Trophoblast cell (in vitro differentiated cells and primary cell): ENCODE measurements at regions not wholly inside any gene's neighbourhood (a gene's known extent, or its start where the extent isn't known, plus 50 kb on each side); places are given as distances from the start of the nearest gene placed in this dataset.

ENCODE experiments used
- DNase-seq, 2 donors: peaks; one replicate each; pipeline ENCODE4 v3.0.0-alpha.2; 2016
- H2AFZ ChIP-seq: 2 replicates; pipeline ENCODE4 v1.6.1; 2013; ENCODE audit warnings: low read length, moderate library complexity, mild to moderate bottlenecking; ENCODE audit not compliant: insufficient read depth, poor library complexity
- H2AK5ac ChIP-seq: 2 replicates; pipeline ENCODE4 v1.6.1; 2013; ENCODE audit warnings: mild to moderate bottlenecking, low read length
- H2BK120ac ChIP-seq: 2 replicates; pipeline ENCODE4 v1.6.1; 2013; ENCODE audit warnings: low read length, mild to moderate bottlenecking, moderate library complexity; ENCODE audit not compliant: insufficient read depth, poor library complexity
- H2BK12ac ChIP-seq: 2 replicates; pipeline ENCODE4 v1.6.1; 2013; ENCODE audit warnings: mild to moderate bottlenecking, low read length, moderate library complexity
- H2BK5ac ChIP-seq: 2 replicates; pipeline ENCODE4 v1.6.1; 2013; ENCODE audit warnings: low read length, low read depth, moderate library complexity, mild to moderate bottlenecking; ENCODE audit not compliant: poor library complexity
- H3K14ac ChIP-seq: 2 replicates; pipeline ENCODE4 v1.6.1; 2013; ENCODE audit warnings: mild to moderate bottlenecking, low read length
- H3K18ac ChIP-seq: 2 replicates; pipeline ENCODE4 v1.6.1; 2013; ENCODE audit warnings: mild to moderate bottlenecking, low read length
- H3K23ac ChIP-seq: 2 replicates; pipeline ENCODE4 v1.6.1; 2013; ENCODE audit warnings: low read length
- H3K27ac ChIP-seq: 2 replicates; pipeline ENCODE4 v1.5.1; 2013; ENCODE audit warnings: low read depth, mild to moderate bottlenecking, inconsistent platforms, low read length, moderate library complexity
- H3K27me3 ChIP-seq: 2 replicates; pipeline ENCODE4 v1.6.1; 2013; ENCODE audit warnings: inconsistent platforms, mild to moderate bottlenecking, low read length, moderate library complexity; ENCODE audit not compliant: insufficient read depth
- H3K36me3 ChIP-seq, 2 experiments: 1 replicate in 1 of 2; 2 replicates in 1 of 2; pipeline ENCODE4 v1.6.1; 2013; ENCODE audit warnings: low read length in 2 of 2, mild to moderate bottlenecking in 2 of 2, moderate library complexity in 1 of 2; ENCODE audit not compliant: insufficient read depth in 2 of 2, control insufficient read depth in 1 of 2
- H3K4ac ChIP-seq: 2 replicates; pipeline ENCODE4 v1.6.1; 2013; ENCODE audit warnings: low read depth, mild to moderate bottlenecking, low read length, moderate library complexity
- H3K4me1 ChIP-seq, 2 experiments: 1 replicate in 1 of 2; 2 replicates in 1 of 2; pipeline ENCODE4 v1.6.1; 2013; ENCODE audit warnings: low read length in 2 of 2, mild to moderate bottlenecking in 2 of 2, moderate library complexity in 1 of 2; ENCODE audit not compliant: insufficient read depth in 2 of 2, control insufficient read depth in 1 of 2
- H3K4me2 ChIP-seq: 2 replicates; pipeline ENCODE4 v1.6.1; 2013; ENCODE audit warnings: inconsistent platforms, mild to moderate bottlenecking, low read length, moderate library complexity
- H3K4me3 ChIP-seq: 2 replicates; pipeline ENCODE4 v1.5.1; 2013; ENCODE audit warnings: mild to moderate bottlenecking, low read depth, low read length, inconsistent platforms
- H3K79me1 ChIP-seq: one replicate; pipeline ENCODE4 v1.6.1; 2013; ENCODE audit warnings: low read length
- H3K79me2 ChIP-seq: 2 replicates; pipeline ENCODE4 v1.6.1; 2013; ENCODE audit warnings: low read length, mild to moderate bottlenecking; ENCODE audit not compliant: control insufficient read depth, insufficient read depth, poor library complexity
- H3K9ac ChIP-seq: 2 replicates; pipeline ENCODE4 v1.6.1; 2013; ENCODE audit warnings: mild to moderate bottlenecking, low read length
- H3K9me3 ChIP-seq: 2 replicates; pipeline ENCODE4 v1.6.1; 2013; ENCODE audit warnings: low read depth, mild to moderate bottlenecking, control low read depth, inconsistent platforms, low read length; ENCODE audit not compliant: insufficient read depth
- H4K12ac ChIP-seq: 2 replicates; pipeline ENCODE4 v1.6.1; 2013; ENCODE audit warnings: low read depth, mild to moderate bottlenecking, low read length, moderate library complexity
- H4K8ac ChIP-seq: 2 replicates; pipeline ENCODE4 v1.6.1; 2013; ENCODE audit warnings: low read depth, mild to moderate bottlenecking, low read length, moderate library complexity
- H4K91ac ChIP-seq: one replicate; pipeline ENCODE4 v1.6.1; 2013; ENCODE audit warnings: low read depth, mild to moderate bottlenecking, low read length, moderate library complexity
- WGBS: extraction: QIAGEN DNeasy Blood & Tissue Kit; methylation state at CpG from one replicate; pipeline ENCODE4 v1.1.7; 2013; ENCODE audit warnings: missing lambda C conversion rate; ENCODE audit not compliant: insufficient read length, insufficient coverage; ENCODE audit errors: extremely low coverage; 5-methylcytosine and 5-hydroxymethylcytosine counted together

DNA sequence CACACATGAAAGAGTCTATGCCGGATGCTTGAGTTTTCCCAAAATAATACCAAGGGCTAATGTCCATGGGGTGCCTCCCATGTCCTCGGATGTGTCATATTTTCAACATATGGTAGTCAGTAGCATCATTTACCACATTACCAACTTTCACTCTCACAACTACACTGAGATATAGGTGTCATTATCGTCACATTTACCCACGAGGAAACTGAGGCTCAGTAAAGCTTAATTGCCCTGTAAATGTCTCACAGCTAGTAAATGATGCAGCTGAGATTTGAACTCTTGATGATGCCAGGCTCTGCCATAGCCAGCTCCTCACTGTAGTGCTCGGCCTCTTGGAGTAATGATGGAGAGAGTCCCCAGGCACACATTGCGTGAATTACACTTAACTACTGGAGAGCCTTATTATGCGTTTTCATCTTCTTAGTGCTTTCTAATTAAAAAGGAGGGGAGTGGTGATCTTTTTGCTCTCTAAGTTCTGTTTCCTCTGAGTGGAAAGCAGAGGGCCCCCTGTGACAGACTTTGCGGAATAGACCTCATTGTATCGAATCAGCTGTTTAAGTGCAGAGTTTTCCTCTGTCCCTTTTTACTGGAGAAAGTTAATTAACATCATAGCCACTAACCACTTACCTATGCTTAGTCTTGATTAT lies 142.0 kb upstream of the SLCO3A1 start:
- H4K12ac ChIP-seq, result no peak overlapping the region
- H2AK5ac ChIP-seq, result no peak overlapping the region
- H3K27ac ChIP-seq, result no peak overlapping the region
- H3K9ac ChIP-seq, result no peak overlapping the region
- no peak overlapping the region for H3K23ac ChIP-seq
- H3K27me3 ChIP-seq, result no peaks in the 10 kb centered on the region
- no peak overlapping the region for H3K4me3 ChIP-seq
- no peak overlapping the region for H3K4me2 ChIP-seq
- H3K14ac ChIP-seq, result no peak overlapping the region
- no peaks in the 10 kb centered on the region for H3K79me2 ChIP-seq
- no peak overlapping the region for H3K18ac ChIP-seq
- H3K4ac ChIP-seq, result no peak overlapping the region
- no peak overlapping the region for H2BK120ac ChIP-seq
- no peak for DNase-seq
- no peaks in the 10 kb centered on the region for H3K79me1 ChIP-seq
- H2BK5ac ChIP-seq, result no peak overlapping the region
- H2AFZ ChIP-seq, result no peak overlapping the region
- no CpG with 5 or more reads among the region's 9 CpGs for WGBS
- no peak overlapping the region for H4K8ac ChIP-seq
- no peak overlapping the region for H4K91ac ChIP-seq
- no peak overlapping the region for H2BK12ac ChIP-seq
- H3K36me3 ChIP-seq, result no peaks in the 10 kb centered on the region
- H3K9me3 ChIP-seq, result no peaks in the 10 kb centered on the region
- peaks cover 0 to 3% of the 10 kb centered on the region in 2 experiments for H3K4me1 ChIP-seq

DNA sequence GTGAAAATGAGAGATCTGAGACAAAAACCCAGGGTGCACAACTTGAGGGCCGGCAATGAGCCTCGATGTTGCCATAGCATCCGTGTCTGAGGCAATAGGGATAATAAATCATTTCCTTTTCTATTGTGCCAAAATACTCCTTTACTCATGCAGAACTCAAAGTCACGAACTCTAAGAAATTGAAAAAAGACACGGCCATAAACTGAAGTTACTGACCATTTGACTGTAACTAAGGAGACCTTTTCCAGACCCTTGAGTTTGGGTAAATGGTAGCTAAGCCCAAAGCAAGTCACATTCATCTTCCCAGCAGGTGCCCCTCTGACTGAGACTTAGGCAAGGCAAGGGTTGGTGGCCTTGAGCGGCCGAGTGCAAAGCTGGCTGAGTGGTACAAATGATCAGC lies 141.2 kb upstream of the SLCO3A1 start:
- Histone ChIP-seq H3K4ac (no peak overlapping the region), H3K27ac (no peak overlapping the region), H2AK5ac (no peak overlapping the region), H3K4me3 (no peak overlapping the region), H2BK12ac (no peak overlapping the region), H3K4me2 (no peak overlapping the region), H3K23ac (no peak overlapping the region), H3K14ac (no peak overlapping the region), H2BK120ac (no peak overlapping the region), H3K9me3 (no peaks in the 10 kb centered on the region), H3K9ac (no peak overlapping the region), H3K27me3 (no peaks in the 10 kb centered on the region), H4K8ac (no peak overlapping the region), H3K79me1 (no peaks in the 10 kb centered on the region), H4K91ac (no peak overlapping the region), H4K12ac (no peak overlapping the region), H3K18ac (no peak overlapping the region), H3K4me1 (peaks cover 0 to 3% of the 10 kb centered on the region in 2 experiments), H2AFZ (no peak overlapping the region), H3K79me2 (no peaks in the 10 kb centered on the region), H2BK5ac (no peak overlapping the region), H3K36me3 (no peaks in the 10 kb centered on the region)
- no CpG with 5 or more reads among the region's 7 CpGs for WGBS
- DNase-seq, result no peak

GRCh38 chr15:91716536-91716935 lies 137.0 kb upstream of the SLCO3A1 start:
- H3K36me3 ChIP-seq, result no peaks in the 10 kb centered on the region
- no peaks in the 10 kb centered on the region for H3K79me2 ChIP-seq
- no CpG with 5 or more reads among the region's 3 CpGs for WGBS
- H4K8ac ChIP-seq, result no peak overlapping the region
- H2BK12ac ChIP-seq, result no peak overlapping the region
- H2BK5ac ChIP-seq, result no peak overlapping the region
- no peaks in the 10 kb centered on the region for H3K79me1 ChIP-seq
- no peak overlapping the region for H3K23ac ChIP-seq
- no peak overlapping the region for H2BK120ac ChIP-seq
- DNase-seq, result no peak
- H2AK5ac ChIP-seq, result no peak overlapping the region
- H4K12ac ChIP-seq, result no peak overlapping the region
- peaks cover 2% of the 10 kb centered on the region for H3K9me3 ChIP-seq
- H3K27me3 ChIP-seq, result no peaks in the 10 kb centered on the region
- H4K91ac ChIP-seq, result no peak overlapping the region
- H3K4me1 ChIP-seq, result no peaks in the 10 kb centered on the region
- no peak overlapping the region for H2AFZ ChIP-seq
- H3K4me2 ChIP-seq, result no peak overlapping the region
- no peak overlapping the region for H3K4me3 ChIP-seq
- H3K4ac ChIP-seq, result no peak overlapping the region
- H3K9ac ChIP-seq, result no peak overlapping the region
- H3K18ac ChIP-seq, result no peak overlapping the region
- H3K27ac ChIP-seq, result no peak overlapping the region
- H3K14ac ChIP-seq, result no peak overlapping the region

GRCh38 chr15:91717811-91718210 lies 135.7 kb upstream of the SLCO3A1 start:
- Histone ChIP-seq H3K36me3 (no peaks in the 10 kb centered on the region), H3K23ac (no peak overlapping the region), H2BK12ac (no peak overlapping the region), H4K12ac (no peak overlapping the region), H3K27ac (no peak overlapping the region), H3K4me1 (no peaks in the 10 kb centered on the region), H3K79me1 (no peaks in the 10 kb centered on the region), H2BK5ac (no peak overlapping the region), H4K91ac (no peak overlapping the region), H3K4ac (no peak overlapping the region), H4K8ac (no peak overlapping the region), H2BK120ac (no peak overlapping the region), H3K79me2 (no peaks in the 10 kb centered on the region), H3K9me3 (peaks cover 2% of the 10 kb centered on the region), H3K4me2 (no peak overlapping the region), H3K18ac (no peak overlapping the region), H3K4me3 (no peak overlapping the region), H3K27me3 (no peaks in the 10 kb centered on the region), H3K9ac (no peak overlapping the region), H2AK5ac (no peak overlapping the region), H3K14ac (no peak overlapping the region), H2AFZ (no peak overlapping the region)
- no CpG with 5 or more reads among the region's 3 CpGs for WGBS
- no peak for DNase-seq
